ENCODE measurements at regions not wholly inside any gene's neighbourhood (a gene's known extent, or its start where the extent isn't known, plus 50 kb on each side); places are given as distances from the start of the nearest gene placed in this dataset.

GRCh38 chr13:90541346-90541745, 806.1 kb upstream of the MIR17HG start:
- TF ChIP-seq POLR2A (IDR thresholded peaks at IDR 0.05; ENCODE audit: low read length) (no peak), GATA1 (IDR thresholded peaks at IDR 0.05; ENCODE audit: low read depth, low read length) (no peak)

All from erythroblast (primary cell).